NB4 (cell line): ENCODE measurements at regions not wholly inside any gene's neighbourhood (a gene's known extent, or its start where the extent isn't known, plus 50 kb on each side); places are given as distances from the start of the nearest gene placed in this dataset.
A peak's percentile ranks its signal among the peaks of the same experiment; 100 is the strongest.

Experiments
- DNase-seq: peaks from one replicate; pipeline ENCODE4 v3.0.0; 2010; ENCODE audit warnings: low read depth
- H3K4me3 ChIP-seq: one replicate; pipeline ENCODE4 v1.5.1; 2011; ENCODE audit warnings: mild to moderate bottlenecking, low read depth, low read length, moderate library complexity
- CTCF ChIP-seq: IDR thresholded peaks from one replicate; pipeline ENCODE4 v1.5.1; 2012; ENCODE audit warnings: low read depth, low read length
- MAX ChIP-seq: IDR thresholded peaks from 2 replicates; pipeline ENCODE4 v1.6.1; 2011; ENCODE audit warnings: low read depth, low read length
- MYC ChIP-seq: IDR thresholded peaks from 2 replicates; pipeline ENCODE4 v1.6.1; 2011; ENCODE audit warnings: low read depth, low read length
- POLR2A ChIP-seq: IDR thresholded peaks from 2 replicates; pipeline ENCODE4 v1.6.1; 2011; ENCODE audit warnings: mild to moderate bottlenecking; ENCODE audit not compliant: insufficient read length; ENCODE audit errors: extremely low read depth

DNA sequence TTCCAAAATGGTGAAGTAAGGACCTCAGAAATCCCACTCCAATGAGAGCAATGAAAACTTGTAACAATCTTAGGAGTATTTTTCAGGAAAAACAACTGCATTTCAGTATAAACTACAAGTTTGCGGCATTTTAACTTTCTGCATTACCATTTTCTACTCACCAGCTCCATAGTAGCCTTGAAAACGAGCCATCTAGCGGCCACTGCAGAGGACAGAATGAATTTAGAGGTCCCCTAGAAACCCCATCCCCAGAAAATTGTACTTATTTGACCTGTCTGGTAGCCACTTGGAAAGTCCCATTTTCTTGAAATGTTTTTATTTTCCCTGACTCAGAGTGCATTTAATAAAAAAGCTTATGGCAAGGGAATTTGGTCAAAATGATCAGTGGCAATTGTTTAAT, 205.4 kb upstream of the ITGA1 start:
- DNase-seq = no peak
- no peak overlapping the region for H3K4me3 ChIP-seq
- TF ChIP-seq MAX (no peak), CTCF (peak; percentile 14)

DNA sequence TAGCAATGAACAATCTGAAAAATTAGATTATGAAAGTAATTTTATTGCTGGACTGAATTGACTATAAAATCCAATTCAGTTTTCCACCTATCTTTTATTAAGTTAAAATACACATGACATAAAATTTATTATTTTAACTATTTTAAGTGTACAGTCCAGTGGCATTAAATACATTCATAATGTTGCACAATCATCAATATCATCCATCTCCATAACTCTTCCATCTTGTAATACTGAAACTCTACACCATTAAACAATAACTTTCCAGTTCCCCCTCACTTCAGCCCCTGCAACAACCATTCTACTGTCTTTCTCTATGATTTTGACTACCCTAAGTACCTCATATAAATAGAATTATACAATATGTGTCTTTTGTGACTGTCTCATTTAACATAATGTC, 200.6 kb upstream of the ITGA1 start:
- TF ChIP-seq MYC (no peak), MAX (no peak), CTCF (no peak), POLR2A (no peak)
- no peak overlapping the region for H3K4me3 ChIP-seq
- no peak for DNase-seq

GRCh38 chr5:52597625-52598024, 190.1 kb upstream of the ITGA1 start:
- no peak for DNase-seq
- H3K4me3 ChIP-seq = no peak overlapping the region

DNA sequence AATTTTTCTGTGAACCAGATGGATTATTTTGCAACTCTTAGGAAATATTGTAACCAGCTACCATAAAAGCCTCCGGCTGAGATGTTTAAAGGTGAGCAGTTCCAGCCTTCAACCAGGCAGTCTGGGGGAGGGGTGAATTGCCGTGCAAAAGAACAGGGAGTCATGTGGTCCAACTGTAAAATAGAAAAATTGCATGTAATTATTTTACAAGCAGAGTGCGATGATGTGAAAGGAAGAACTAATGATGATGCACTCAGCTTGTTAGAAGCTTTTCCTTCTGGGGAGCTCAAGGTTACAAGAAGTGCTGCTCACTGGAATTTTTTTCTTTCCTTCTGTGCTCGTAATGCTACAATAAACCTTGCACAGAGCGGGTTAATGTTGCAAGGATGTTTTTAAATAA, 188.7 kb upstream of the ITGA1 start:
- DNase-seq = no peak
- TF ChIP-seq MYC (no peak), MAX (no peak)

More at GRCh38 chr5:52597625-52598024, 190.1 kb upstream of the ITGA1 start:
- no peak for TF ChIP-seq MYC
- no peak for TF ChIP-seq MAX
- TF ChIP-seq POLR2A = no peak
- no peak for TF ChIP-seq CTCF

GRCh38 chr5:52603778-52604554, 183.8 kb upstream of the ITGA1 start:
- no peak for TF ChIP-seq MYC
- TF ChIP-seq CTCF = no peak
- TF ChIP-seq POLR2A = no peak
- no peak for TF ChIP-seq MAX
- H3K4me3 ChIP-seq = no peak overlapping the region
- DNase-seq = no peak

More for the DNA sequence above, 188.7 kb upstream of the ITGA1 start:
- H3K4me3 ChIP-seq = no peak overlapping the region

- no peak for DNase-seq
- TF ChIP-seq POLR2A (no peak), MAX (no peak)
- no peak overlapping the region for H3K4me3 ChIP-seq
Measured at GRCh38 chr5:52605317-52606313, 182.1 kb upstream of the ITGA1 start.
